HG03139 (cell line): ENCODE measurements at regions not wholly inside any gene's neighbourhood (a gene's known extent, or its start where the extent isn't known, plus 50 kb on each side); places are given as distances from the start of the nearest gene placed in this dataset.

Source experiments
- ATAC-seq: cut with Tn5 transposase; IDR thresholded peaks from one replicate; pipeline ENCODE4 v1.9.1; 2021; ENCODE audit not compliant: unreplicated experiment

DNA sequence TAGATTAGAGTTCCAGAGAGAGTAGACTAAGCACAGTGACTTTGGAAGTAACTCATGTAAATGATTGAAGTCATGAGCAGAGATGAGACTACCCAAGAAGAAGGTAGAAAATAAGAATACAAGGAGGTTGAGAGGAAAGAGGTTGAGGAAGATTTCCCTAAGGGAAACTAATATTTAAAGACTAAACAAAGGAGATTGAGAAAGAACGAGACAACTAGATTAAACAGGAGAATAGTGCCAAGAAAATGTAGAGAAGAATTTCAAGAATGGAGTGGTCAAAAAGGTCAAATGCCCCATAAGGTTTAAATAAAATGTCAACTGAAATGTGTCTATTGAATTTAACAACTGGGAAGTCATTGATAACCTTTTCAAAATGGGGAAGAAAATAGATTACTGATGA, 59.0 kb downstream of the RPS29 start:
- no peak for ATAC-seq

DNA sequence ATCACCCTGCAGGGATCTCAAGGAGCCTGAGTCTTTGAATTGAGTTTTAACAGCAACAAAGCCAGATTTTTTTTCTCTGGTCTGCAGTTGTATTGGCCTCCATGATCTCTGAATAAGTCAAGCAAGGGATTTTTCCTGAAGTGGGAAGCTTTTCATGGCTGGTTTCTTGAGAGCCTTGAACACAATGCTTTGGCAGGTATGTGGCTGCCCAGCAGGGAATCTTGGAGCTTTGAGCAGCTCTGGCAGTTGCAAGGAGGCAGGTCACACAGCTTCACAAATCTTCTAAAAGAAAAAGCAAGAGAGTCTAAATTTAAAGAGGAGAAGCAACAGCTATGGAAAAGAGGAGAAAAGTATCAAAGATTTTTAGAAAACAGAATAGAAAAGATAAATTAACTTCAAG, 60.1 kb downstream of the RPS29 start:
- ATAC-seq, result no peak

DNA sequence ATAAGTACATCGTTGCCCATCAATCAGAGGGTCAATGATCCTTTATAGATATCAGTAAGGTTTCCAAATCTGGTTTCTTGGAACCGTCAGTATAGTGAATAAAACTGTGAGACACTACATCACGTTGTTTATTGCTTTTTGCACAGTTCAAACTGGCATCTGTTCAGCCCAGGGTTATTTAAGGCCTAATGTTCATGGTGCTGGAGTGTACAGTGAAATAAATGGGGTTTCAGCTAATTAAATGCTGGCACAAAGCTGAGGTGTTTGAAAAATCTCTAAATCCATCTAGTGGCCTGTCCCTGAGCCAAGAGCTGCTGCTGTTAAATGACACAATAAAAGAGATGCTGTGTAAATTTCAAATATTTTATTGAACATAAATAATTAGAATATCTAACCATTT, 69.9 kb downstream of the RPS29 start:
- no peak for ATAC-seq

DNA sequence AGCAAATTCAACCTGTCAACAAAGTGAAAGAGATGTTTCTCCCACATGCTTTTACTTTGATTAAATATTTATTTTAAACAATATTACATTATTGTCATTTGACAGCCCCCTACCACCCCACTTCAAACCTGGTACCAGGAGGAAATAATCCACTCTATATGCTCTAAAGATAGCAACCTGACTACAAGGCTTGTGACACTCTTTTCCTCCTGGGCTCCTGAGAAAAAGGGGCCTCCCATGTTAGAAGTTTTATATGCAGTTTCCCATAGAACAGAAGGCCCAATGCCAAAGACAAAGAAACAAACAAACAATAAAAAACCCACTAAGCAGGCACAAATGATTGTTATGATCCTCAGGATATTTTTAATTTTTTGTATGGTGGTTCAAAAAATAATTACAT, 73.6 kb downstream of the RPS29 start:
- no peak for ATAC-seq

DNA sequence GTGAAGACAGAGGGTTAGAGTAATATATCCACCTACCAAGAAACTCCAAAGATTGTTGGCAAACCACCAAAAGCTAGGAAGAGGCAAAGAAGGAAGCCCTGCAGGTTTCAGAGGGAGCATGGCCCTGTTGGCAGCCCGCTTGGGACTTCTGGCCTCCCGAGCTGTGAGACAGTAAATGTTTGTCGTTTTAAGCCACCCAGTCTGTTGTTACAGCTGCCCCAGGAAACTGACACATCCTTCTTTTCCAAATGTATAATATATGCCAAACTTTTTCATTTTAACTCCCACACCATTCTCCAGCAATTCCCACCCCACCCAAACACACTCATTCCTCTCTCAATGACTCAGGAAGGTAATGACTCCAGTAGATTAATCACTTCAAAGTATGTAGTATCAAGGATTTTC, 74.0 kb downstream of the RPS29 start:
- no peak for ATAC-seq

DNA sequence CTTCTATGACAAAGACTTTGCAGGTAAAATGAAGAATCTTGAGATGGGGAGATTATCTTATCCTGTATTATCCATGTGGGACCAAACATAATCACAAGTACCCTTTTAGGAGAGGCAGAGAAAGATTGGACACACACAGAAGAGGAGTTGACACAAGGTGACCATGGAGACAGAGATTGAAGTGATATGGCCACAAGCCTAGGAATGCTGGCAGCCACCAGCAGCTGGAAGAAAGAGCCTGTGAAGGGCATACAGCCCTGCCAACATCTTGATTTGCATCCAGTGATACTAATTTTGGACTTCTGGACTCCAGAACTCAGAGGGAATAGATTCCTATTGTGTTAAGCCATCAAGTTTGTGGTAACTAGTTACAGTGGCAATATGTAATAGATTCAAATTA, 78.1 kb downstream of the RPS29 start:
- ATAC-seq, result no peak

DNA sequence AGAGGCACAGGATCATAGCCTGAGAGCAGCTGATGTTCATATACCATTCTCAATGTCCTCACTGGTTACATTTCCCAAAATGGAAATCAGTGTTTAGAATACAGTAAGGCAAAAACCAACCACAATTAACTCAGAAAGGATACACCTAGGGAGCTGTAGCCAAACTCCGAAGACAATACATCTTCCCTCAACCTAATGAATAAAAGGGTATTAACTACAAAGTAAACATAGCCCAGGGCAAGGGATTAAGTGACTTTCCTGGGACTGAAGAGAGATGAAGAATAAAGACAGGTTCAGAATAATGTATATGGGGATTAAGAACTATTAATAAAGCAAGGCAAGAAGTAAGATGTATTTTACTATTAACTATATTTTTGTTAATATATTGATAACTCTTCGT, 79.5 kb downstream of the RPS29 start:
- ATAC-seq, result no peak

DNA sequence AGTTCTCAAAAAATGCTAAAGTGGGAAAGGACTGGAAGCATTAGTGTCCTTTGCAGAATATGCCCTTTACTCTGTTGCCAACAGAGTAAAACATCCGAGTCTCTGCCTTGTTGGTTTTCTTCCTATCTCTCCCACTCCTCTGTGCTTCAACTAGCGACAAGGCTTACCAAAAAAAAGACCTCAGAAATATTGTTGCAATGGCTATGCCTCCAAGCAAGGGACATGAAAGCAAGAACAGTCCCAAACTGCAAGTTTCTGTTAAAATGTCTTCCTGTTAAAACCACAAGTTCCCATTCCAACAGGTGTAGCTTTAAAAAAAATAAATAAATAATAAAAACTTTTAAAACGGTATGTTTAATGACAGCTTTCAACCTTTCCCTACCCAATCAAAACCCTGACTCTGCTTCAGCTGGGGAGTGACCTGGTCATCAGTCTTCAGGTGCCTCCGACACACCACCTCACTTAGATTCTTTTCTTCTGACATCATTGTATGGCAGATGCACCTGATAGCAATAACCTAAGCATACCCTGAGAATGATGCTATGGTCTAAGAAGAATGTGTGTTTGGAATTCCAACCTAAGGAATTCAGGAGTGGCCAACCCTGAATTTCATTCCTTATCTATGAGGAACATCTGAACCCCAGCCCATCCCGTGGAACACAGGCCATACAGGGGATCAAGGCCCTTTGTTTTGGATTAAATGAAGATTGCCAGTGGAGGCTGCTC, 81.0 kb downstream of the RPS29 start:
- no peak for ATAC-seq

DNA sequence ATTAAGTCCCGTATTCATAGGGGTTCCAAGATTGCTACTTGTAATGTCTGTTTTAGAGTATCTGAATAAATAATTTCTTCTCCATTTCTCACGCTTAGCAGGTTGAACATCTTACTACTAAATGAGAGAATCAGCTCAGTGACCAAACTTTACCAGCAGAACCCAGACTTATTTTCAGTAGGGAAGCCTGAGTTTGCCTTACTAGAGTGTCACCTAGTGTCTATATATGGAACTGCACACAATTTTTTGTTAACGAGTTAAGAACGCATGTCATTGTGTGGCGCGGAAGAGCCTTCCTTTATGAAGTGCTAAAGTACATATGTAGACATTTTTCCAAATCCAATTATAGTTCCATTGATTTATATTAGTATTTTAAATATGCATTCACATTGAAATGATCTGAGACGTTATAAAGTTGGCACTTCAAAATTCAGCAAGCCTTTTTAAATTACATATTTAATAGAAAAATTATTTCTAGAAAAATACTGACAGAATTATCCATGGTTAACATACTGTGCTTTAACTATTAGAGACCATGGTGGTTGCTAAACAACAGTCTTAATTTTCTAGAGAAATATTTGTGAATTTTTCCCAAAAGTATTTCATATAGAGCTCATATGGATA, 88.3 kb downstream of the RPS29 start:
- ATAC-seq, result peak; percentile 77

DNA sequence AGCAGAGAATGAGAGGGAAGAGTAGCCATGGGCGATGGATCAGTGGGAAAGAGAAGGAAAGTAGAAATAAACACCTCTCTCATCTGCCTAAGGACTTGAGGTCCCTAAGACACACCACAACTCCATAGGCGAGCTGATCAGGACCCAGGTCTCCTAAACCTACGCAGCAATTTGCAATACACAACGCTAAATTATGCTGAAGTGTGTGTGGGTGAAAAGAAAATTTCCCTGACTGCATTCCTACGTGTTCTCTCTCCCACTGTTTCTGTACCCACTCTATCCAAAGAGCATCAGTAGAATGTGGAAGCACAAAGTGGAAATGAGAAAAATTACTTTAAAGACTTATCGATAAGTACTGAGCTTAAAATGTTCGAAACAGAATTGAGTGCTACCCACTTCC, 88.9 kb downstream of the RPS29 start:
- no peak for ATAC-seq

DNA sequence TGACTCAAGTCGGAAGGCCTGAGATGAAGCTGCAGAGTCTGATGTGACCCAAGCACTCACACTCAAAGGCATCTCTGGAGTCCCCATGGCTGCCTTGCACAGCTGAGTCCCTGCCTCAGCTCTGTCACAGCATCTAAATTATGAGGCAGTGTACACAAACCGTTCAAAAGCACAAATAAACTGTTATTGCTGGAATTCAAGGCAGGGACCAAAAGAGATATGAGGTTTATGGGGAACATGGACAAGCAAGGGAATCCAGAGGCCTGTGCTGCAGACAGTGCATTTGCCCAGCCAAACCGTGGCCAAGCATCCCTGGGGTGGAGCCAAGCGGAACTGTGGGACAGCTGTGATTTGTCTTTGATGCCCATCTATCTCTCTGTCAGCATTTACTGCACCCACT, 91.3 kb downstream of the RPS29 start:
- ATAC-seq, result no peak

DNA sequence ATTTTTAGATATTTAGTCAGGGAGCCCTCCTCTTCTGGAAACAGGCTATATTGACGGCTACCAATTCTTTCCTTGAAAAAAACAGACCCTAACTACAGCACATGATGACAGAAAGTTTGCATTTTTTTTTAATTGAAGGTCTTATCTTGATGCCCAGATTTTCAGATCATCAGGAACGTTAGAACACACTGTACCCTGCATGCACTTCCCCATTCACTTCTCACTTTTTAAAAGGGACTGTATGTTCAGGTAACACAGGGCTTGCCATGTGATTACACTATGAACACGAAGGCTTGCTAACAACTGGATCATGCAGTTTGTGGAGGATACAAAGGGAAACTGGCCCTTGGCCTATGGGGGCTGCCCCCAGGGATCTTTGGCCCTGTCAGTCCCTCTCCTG, 92.6 kb downstream of the RPS29 start:
- ATAC-seq, result no peak

DNA sequence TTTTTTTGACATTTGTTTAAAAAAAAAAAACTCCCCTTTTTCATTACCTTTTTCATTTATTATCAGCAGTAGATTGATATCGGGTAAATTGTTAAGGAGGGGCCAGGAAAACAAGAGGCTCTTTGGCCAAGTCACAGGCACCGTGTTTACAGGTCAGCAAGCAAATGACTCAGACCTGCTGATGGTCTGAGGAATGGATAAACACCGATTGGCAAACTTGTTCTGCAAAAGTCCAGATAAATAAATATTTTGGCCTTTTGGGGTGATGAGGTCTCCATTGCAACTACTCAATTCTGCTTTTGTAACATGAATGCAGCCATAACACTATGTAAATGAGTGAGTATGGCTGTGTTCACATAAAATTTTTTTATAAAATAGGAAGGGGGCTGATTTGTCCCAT, 94.0 kb downstream of the RPS29 start:
- ATAC-seq, result no peak

DNA sequence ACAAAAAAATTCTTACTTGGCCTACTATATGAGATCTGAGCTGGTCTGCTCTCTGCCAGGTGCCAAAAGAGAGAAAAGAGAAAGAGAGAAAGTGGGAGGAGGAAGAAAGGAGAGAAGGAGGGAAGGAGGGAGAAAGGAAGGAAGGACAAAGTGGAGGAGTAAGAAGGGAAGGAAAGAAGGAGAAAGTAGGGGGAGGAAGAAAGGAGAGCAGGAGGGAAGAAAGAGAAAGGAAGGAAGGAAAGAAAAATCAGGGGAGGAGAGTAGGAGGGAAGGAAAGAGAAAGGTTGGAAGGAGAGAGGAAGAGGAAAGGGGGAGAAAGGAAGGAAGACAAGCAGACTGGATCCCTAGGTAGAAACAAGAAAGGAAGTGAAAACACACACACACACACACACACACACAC, 96.8 kb downstream of the RPS29 start:
- no peak for ATAC-seq

DNA sequence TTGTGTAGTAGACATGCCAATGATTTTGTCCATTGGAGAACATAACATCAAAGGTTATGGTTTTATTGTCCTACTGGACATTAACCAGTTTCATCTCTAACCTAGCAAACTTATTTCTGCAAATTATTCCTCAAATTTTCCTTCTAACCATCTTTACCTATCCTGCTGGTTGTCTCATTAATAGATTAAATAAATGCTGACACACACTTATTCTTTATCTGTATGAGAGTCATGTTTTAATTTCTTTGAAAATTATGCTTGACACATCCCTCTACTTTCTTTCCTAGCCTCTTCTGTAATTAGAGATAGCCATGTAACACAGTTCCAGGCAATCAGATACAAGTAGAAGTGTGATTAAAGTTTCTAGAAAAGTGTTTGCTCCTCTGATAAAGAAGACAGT, 98.9 kb downstream of the RPS29 start:
- no peak for ATAC-seq

DNA sequence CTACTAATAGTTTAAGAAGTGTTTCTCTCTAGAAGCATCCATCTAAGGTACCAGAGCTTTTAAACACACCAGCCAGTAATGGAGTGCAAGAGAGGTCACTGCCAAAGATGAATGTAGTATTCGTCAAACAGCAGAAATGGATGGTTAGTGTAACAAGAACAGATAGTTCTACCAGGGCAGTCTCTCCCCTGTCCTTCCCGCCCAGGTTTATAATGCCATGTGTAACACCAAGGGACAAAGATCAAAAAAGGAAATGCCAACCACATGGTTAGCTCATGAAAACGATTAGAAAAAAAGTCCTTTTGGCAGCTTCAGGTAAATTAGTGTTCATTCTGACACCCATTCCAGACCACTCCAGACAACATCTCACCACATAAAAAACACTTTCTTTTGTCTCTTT, 100.9 kb downstream of the RPS29 start:
- ATAC-seq, result no peak

DNA sequence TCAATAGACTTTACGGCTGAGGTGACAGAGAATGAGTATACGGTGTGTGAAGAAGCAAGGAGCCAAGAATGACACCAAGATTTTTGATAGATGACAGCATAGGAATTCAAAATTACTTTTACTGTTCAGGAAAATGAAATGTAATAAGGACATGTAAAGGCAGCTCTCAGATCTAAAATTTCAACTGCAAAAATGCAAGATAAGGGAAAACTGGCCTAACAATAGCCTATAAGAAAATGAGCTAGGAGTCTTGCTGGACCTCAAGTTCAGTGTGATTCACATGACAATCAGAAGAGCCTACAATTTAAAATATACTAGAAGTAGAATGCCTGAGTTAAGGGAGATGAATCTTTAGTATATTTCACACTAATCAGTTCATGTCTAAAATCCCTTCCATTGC, 102.0 kb downstream of the RPS29 start:
- ATAC-seq, result no peak

DNA sequence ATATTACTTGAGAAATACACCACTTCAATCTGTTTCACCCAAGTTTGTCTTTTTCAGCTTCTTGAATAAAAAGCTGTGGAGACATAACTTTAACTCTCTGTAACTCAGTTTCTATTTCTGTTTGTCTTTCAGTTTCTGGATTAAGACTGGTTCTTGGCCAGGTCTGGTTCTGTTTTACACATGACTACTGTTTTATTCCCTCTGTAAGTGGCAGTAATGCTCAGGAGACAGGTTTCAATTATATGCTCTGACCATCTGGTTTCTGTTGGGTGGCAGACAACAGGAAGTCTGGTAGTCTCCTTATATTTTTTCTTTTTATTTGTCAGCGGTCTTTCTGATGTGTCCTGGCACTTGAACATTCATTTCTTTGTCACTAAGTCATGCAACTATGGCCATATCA, 102.9 kb downstream of the RPS29 start:
- ATAC-seq, result peak; percentile 57

DNA sequence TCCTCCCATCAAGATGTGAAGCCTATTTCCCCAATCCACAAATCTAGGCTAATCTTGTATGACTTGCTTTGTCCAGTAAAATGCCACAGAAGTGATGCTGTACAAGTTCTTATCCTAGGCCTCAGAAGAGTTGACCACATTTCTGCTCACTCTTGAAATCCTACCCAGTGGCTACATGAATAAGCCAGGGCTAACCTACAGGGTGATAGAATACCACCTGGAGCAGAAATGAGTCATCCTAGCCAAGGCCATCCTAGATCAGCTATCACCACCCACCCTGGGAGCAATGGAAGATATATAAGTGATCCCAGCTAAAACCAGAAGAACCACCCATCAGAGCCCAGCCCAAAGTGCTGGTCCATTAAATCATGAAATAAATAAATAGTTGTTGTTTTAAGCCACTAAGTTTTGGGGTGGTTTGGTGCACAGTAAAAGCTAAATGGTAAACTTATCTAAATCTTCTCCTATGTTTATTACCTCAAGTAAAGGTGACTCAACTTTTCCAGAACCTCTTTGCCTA, 105.1 kb downstream of the RPS29 start:
- no peak for ATAC-seq

DNA sequence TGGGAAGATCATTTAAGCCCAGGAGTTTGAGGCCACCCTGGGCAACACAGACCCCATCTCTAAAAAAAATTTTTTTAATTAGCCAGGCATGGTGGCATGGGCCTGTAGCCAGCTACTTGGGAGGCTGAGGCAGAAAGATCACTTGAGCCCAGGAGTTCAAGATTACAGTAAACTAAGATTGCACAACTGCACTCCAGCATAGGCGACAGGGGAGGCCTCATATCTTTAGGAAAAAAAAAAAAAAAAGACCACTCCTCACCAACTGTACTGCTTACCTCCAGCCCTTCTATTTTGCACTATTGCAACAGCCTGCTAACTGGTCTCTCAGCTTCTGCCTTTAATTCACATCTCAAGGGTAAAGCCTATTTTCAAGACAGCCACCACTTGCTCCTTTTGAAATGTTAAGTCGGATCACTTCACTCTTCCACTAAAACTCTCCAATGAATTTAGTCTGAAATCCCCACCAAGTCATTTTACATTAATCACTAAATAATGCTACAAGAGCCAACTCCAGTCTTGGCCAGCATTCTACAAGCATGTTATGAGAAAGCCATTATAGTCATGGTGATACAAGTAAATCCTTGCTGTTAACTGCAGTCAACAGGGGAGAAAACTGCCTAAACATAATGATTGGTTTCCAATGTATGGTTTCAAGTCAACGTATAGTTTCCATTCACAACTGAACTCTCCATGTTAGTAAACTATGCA, 106.0 kb downstream of the RPS29 start:
- no peak for ATAC-seq

DNA sequence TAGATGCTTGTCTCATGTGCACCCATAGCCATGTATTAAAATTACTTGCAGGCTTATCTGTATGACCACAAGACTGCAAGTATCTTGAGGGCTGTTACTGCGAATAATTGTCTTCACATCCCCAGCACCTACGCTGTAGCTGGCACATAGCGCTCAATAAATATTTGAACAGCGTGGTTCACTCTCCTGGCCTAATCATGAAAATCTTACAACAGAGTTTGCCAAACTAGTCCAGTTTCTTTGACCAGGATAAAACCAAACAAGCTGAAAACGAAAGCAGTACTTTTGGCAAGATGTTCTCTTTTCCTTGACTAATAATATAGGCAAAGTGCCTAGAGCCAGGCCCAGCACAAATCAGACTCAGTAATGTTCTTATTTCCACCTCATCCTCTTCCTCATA, 106.7 kb downstream of the RPS29 start:
- ATAC-seq, result no peak

DNA sequence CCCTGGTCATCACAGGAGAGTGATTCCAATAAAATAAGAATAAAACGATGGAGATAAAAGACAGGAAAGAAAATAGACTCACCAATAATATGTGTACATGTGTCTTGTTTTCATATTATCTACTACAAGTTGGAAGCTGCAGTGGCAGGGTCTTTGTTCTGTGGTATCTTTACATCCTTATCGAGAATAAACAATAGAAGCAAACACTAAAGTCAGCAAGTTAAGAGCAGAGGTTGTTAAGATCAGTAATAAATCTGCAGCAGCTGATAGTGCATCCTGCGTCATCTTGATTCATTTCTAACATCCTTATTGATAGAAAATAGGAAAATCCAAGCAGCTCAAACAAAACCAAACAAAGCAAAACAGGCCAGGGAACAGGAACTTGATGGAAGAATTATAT, 107.4 kb downstream of the RPS29 start:
- ATAC-seq, result no peak
